Head of caudate nucleus (tissue), 42 donors: ENCODE measurements at regions not wholly inside any gene's neighbourhood (a gene's known extent, or its start where the extent isn't known, plus 50 kb on each side); places are given as distances from the start of the nearest gene placed in this dataset.

Source experiments
- DNase-seq, 42 donors: peaks; one replicate each; pipeline versions ENCODE4 v3.0.0 to v3.0.0-alpha.2; 2020 to 2021; ENCODE audit warnings: mixed read lengths in 7 of 42
- intact Hi-C: fragments of 100-400 bp; cut with DNase I; formaldehyde crosslinking; loops from one replicate; pipeline ENCODE4 v1.15.0; 2022

DNA sequence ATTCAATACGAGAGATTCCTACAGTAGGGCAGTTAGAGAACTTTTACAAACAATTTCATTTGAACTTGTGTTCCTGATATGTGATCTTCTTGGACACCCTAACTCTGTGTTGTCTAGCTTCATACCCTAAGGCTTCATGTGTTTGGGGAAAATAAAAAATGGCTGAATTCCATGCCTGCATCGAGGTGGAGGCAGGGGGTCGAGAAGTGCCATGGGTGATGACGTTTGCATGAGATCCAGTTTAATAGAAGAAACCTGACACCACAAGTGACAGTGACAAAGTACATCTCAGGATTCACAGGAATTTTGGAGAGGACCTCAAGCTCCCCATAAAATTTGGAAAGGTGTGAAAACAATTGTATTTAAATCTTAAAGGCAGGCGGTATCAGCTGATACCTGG lies 169.2 kb upstream of the NABP1 start:
- intact Hi-C loops, result loop anchor here (10.0 kb wide), 1 partner anchor 284 kb away; no protein-coding TSS in a partner anchor
- no peak for DNase-seq

DNA sequence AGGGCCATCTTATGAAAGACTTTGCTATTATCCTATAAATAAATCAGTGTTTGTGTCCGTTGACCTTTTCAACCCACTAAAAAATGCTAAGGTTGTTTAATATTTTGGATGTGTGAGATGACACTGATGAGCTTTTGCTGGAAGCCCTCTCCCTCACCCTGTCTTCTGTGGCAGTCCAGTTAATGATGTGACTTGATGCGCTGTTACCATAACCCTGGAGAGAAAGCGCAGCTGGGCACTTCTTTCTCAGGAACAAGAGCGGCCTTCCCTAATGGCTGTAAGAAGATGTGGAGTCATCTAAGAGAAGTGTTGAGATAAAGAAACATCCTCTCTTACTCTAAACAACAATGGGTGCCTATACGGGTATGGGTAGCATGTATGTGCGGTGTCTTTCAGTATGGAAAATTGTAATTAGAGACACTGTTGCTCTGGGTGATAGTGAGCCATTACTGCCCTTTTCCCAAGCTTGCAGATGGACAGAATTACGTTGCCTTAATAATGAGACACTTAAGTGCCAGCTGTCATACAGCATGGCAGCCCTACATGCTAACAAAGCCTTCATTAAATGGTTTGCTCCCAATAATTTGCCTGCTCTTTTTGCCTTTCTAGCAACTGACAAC lies 165.6 kb upstream of the NABP1 start:
- DNase-seq, result no peak
- intact Hi-C loops, result no loop called here

DNA sequence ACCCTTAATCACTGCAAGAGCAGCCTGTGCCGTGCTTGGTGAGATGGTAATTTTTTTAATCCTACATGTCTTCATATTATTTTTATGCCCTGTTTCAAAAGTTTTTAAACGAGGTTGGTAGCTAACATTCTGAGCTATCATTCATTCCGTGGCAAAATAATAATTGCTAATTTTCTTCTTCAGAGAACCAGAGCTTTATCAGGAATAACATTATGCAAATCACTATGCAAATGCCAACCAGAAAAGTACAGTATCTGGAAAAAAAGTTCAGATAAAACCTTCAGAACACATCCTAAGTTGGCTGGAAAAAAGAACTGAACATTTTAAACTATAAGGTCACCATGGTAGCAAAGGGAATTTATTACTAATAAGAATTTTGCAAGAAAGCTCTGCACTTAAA lies 165.1 kb upstream of the NABP1 start:
- intact Hi-C loops, result no loop called here

DNA sequence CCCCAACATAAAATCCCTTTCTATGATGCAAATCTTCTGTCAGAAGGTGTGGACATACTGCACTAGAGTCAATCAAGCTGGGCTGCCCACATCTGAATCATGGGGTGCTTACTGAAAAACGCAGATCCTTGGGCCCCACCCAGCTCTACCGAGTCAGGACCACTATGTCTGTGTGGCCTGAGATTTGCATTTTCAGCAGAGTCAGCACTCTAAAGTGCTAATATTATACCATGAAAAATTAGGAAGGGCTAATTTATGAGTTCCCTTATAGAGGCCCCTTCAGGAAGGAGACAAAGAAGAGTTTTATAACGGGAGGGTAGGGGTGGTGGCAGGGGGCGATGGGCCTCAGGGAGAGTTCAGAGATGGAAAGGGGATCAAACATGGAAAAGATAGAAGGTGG lies 163.3 kb upstream of the NABP1 start:
- intact Hi-C loops, result loop anchor here (5.0 kb wide), 1 partner anchor 347 kb away; no protein-coding TSS in a partner anchor
- DNase-seq, result no peak

More for the DNA sequence above, 165.1 kb upstream of the NABP1 start:
- DNase-seq, result no peak

DNA sequence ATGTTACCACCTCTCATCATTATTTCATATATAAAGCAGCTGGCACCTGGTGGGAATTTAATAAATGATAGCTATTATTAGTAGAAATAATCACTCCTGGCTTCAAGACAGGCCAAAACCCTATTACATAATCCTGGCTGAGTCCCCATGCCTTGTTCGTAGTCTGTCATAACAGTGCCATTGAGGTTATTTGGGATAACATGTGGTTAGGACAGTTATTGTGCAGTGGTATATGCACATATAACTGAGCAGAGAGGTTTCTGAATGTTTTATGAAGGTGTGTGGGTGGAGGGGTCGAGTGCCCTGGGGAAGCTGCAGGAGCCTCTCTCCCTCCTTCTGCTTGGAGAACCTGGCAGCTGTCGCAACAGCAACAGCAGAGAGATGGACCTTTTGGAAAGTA lies 162.4 kb upstream of the NABP1 start:
- intact Hi-C loops, result loop anchor here (5.0 kb wide), 1 partner anchor 348 kb away; no protein-coding TSS in a partner anchor
- DNase-seq, result no peak

DNA sequence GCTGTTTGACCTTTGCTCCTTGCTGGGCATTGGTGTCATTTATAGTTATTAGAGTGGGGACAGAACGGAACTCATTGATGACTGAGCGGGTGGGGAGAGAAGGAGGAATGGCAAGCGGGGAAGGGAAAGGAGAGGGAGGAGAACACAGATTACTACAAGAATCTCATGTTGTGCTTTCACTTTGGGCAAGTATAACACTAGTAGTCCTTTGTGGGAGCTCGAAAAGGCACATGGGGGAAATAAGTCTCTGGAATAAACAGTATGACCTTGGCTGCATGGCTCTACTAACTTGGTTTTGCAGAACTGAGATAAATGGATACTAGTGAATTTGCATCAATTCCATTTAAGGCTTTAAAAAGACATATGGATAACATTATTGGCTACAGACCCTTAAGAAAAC lies 161.7 kb upstream of the NABP1 start:
- no peak for DNase-seq
- intact Hi-C loops, result loop anchor here (5.0 kb wide), 1 partner anchor 349 kb away; no protein-coding TSS in a partner anchor

DNA sequence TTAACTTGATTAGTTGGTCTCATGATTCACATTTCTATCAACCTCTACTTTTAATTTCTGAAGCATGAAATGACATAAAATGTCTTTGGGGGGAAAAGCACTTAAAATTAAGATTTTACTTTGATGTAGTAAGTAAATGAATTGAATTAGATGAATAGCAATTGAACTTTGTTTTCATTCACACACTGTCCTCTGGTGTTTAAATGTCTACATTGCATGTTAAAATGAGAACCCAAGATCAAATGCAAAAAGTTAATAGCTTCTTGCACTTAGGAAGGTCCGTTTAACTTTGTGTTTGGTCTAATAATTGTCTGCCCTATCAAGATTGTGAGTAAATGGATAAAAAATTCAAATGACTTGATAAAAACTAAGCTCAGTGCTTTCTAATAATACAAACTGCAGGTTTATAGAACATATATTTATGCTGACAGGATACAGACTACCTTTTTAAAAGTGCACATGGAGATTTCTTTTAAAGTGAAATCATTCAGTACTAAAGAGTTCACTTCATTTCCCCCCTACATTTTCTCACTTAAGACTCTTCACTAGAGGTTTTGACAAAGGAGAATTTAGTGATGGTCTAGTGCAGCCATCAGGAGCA lies 156.2 kb upstream of the NABP1 start:
- intact Hi-C loops, result no loop called here
- no peak for DNase-seq

DNA sequence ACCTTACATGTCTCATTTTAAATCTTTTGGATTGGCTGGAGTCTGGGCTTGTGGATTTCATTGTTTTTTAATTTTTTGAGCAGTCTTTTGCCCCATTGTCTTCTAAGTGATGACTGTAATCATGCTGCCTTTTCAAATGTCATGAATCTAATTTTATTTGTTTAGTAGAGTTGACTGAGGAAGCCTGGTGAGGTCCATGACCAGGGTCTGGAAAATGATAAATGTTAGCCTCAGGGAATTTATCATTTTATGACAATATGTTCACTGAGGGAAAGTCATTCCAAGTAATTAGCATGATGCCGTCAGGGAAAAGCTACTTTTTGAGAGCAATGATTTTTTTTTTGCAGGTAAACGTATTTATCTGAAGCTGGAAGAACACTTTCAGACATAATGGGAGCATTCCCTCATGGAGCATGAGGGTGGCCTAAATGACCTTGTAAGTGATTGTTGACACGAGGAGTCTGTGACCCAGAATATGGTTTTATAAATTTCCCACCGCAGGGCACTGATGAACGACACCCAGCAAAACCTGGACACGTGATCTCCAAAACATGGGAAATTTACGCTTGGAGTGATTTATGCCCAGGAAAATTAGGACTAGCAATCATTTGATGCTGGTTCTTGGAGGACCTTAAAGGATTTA lies 155.3 kb upstream of the NABP1 start:
- DNase-seq, result no peak
- intact Hi-C loops, result no loop called here

DNA sequence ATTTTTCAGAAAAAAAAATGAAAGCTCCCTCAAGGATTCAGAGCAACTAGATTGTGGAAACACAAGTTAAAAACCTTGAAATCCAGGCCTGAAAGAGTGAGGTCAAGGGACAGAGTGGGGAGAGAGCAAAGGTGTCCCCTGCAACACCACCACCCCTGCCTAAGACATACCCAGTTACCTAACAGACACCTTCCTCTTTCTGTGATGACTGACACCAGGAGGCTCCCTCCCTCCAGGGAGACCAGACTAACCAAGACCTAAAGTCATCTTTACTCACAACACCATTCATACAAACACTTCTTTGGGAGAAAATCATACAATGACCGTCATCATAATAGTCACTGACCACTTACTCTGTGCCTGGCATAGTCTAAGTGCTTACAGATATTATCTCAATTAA lies 151.8 kb upstream of the NABP1 start:
- intact Hi-C loops, result no loop called here
- DNase-seq, result no peak

DNA sequence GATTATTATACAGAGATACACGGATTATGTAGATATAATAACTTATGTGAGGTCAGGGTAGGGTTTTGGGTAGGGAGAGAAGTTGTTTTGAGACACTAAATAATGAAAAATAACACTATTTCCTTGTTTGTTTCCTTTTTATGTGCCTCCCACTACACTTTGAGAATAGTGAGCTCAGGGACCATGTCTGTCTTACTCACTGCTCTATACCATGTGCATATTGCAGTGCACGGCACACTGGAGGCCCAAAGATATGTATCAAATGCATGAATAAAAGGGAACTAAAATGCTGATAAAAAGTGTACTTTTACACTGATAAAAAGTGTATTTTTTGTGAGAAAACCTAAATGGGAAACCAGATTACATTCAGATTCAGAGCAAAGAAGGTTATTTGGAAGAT lies 151.4 kb upstream of the NABP1 start:
- no peak for DNase-seq
- intact Hi-C loops, result no loop called here

DNA sequence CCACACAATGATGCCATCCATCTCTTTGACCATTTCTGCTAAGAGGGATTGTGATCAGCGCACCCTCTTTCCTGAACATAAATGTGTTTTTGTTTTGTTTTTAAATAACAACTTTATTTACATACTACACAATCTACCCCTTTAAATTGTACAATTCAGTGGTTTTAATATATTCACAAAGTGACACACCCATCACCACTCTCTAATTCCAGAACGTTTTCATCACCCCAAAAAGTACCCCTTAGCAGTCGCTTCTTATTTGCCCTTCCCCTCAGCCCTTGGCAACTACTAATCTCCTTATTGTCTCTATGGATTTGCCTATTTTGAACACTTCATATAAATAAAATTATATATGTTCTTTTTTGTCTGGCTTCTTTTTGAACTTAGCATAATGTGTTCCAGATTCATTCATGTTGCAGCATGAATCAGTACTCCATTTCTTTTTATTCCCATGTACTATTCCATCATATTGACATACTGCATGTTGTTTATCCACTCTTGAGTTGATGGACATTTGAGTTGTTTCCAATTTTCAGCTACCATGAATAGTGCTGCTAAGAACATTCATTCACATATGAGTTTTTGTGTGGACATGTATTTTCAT lies 150.9 kb upstream of the NABP1 start:
- intact Hi-C loops, result no loop called here
- no peak for DNase-seq

DNA sequence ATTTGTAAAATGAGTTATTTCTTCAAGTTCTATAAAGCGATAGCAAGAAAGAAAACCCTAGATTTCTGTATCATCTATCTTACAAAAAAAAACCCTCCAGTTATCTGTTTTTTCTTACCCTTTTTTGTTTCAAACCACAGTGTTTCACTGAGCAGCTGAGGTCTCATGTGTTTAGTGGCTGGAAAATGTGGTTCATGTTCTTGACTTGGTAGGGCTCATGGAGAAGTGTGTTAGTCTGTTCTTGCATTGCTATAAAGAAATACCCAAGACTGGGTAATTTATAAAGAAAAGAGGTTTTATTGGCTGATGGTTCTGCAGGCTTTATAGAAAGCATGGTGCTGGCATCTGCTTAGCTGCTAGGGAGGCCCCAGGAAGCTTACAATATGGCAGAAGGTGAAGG lies 147.3 kb upstream of the NABP1 start:
- intact Hi-C loops, result no loop called here
- DNase-seq, result no peak

DNA sequence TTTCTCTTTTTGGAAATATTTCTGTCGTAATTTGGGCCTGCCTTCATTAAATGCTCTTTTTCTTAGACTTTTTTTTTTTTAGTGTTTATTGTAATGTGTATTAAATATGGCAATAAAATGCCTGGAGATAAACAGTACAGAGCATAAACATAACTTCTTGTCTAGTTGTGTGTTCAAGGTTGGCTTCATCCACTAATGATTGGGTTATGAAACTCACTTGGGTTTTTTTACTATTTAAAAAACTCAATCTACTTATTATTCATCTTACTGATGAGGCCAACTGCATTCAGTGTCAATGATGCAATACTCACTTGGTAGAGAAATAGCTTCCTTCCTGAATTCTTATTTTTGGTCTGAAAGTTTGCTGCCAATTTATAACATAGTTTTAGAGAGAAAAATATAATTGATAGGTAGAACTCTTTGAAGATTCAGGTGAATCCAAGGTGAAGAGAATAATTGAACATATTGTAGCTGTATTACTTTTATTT lies 144.2 kb upstream of the NABP1 start:
- intact Hi-C loops, result no loop called here

DNA sequence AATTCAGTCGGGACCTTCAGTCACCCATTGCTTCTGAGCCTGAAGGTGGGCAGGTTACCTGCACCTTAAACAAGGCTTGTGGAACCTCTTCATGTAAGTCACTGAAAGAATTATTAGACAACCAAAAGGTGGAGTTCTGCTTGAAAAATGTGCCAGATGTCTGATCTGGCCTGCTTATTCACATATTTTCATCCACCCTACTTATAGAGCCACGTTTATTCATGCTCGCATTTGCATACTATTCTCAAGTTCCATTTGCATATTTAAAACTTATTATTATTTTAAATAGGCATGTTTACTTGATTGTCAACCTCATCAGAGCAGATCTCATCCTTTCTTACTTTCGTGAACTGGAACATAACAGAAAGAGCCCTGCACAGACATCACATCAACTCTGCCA lies 140.0 kb upstream of the NABP1 start:
- intact Hi-C loops, result no loop called here
- DNase-seq, result no peak

More for the DNA sequence above, 144.2 kb upstream of the NABP1 start:
- no peak for DNase-seq

DNA sequence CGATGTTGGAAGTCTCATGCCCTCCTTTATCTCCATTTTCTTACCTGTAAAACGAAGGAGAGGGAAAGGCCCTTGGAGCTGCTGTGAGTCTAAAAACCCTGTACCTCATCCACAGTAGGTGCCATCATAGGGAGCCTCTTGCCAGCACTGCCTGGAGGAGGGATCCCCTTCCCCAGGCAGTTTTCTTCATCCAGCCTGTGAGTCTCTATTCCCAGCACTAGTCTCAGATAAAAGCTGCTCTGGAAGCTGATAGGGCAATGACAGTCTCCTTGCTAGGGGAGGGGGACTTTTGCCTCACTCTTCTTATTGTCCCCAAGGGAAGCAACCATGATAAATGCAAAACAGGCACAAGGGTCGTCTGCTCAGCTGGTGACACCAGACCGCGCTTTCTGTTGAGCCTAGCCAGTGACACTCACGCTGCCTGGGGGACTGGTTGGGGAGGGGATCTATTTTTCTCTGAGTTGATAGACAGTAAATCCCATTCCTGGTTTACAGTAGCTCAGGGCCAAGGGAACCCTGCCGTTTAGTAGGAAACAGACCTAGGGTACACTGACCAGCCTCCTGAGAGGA lies 139.5 kb upstream of the NABP1 start:
- intact Hi-C loops, result no loop called here
- no peak for DNase-seq

DNA sequence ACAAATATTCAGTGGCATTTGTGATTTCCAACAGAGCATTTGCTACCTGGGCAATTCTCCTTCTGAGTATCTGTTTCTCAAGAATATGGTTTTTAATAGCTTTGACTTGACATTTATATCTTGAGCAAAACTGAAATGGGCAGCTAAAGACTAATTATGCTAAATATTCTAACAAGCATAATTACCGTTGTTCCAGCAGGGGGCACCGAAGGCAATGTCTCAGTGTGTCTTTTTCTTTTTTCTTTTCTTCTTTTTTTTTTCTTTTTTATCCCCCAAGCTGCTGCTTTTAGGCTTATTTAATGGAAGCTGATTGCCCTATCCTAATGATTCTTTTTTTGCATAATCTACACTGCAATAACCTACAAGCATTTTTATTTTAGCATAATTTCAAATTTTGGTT lies 138.9 kb upstream of the NABP1 start:
- intact Hi-C loops, result no loop called here
- DNase-seq, result peak in 12 of 42 donors; percentile 9 to 59 (median 18)

DNA sequence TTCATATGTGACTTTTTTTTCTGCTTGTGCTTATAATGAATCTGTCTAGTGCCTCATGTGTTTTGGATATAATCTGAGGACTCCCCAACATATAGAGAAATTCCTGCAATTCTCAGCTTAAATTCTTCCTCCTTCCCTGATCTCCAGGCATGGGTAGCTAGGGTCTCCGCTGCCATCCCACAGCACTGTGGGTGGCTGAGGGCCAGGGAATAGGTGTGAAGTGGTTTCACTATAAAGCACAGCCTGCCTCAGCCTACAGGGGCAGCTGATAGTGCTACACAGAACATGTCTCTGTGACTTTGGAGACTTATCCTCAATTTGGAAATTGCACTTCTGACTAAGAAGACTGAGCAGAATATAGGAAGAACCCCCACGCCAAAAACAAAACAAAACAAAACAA lies 137.3 kb upstream of the NABP1 start:
- DNase-seq, result no peak
- intact Hi-C loops, result no loop called here

DNA sequence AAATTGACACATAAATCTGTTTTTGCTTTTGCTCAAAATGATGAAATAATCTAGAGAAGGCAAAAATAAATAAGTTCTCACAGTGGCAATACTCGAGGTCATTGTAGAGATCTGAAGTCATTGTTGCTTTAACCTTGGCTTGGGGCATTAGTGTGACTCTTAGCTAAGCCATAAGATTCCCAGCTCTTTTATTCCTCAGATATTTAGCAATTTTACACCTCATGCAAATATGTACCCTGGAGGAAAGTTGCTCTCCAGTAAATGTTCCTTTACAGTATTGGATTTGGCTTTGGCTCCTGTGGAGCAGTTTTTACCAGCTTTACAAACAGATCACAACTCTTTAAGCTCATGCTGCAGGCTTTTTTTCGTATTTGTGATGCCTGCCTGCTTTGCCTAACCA lies 134.2 kb upstream of the NABP1 start:
- intact Hi-C loops, result no loop called here
- DNase-seq, result no peak

DNA sequence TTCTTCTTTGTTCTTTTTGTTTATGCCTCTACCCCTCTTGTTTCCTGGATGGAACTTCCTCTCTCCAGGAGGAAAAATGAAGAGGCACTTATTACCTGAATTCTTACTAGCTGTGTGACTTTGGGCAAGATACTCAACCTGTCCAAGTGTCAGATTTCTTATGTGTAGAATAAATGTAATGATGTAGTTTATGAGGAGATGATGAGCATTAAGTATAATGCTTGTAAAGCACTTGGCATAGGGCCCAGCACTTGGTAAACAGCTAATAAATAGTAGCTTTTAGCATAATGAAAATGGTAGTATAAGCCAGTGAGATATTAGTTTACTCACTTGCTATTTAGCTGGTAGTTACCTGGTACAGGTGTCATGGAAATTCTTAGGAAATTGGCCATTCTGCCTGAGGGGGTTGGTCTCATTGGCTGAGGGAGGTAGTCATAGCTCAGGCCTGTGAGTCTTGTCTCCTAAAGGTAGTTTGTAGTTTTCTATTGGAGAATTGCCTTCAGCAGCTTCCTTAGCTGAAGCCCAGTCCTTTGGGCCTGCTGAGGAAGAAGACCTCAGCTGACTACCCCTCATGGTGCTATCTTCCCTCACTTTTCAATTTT lies 133.4 kb upstream of the NABP1 start:
- DNase-seq, result no peak
- intact Hi-C loops, result no loop called here
